Mammary epithelial cell (primary cell): ENCODE measurements at regions not wholly inside any gene's neighbourhood (a gene's known extent, or its start where the extent isn't known, plus 50 kb on each side); places are given as distances from the start of the nearest gene placed in this dataset.

Experiments used
- EZH2 ChIP-seq: IDR thresholded peaks from 2 replicates; pipeline ENCODE4 v1.6.1; 2012; ENCODE audit warnings: low read length, inconsistent platforms, borderline replicate concordance
- TF ChIP-seq, protein P1 (sequence below), 2 donors: IDR thresholded peaks in 1 of 2; conservative IDR thresholded peaks in 1 of 2; 2 replicates each; pipeline ENCODE4 v1.5.1; 2011 to 2012; ENCODE audit warnings: inconsistent platforms in 2 of 2, low read length in 2 of 2, mild to moderate bottlenecking in 2 of 2, control low read depth in 1 of 2, low read depth in 1 of 2; ENCODE audit not compliant: insufficient read depth in 1 of 2; ENCODE audit errors: extremely low read depth in 1 of 2

DNA sequence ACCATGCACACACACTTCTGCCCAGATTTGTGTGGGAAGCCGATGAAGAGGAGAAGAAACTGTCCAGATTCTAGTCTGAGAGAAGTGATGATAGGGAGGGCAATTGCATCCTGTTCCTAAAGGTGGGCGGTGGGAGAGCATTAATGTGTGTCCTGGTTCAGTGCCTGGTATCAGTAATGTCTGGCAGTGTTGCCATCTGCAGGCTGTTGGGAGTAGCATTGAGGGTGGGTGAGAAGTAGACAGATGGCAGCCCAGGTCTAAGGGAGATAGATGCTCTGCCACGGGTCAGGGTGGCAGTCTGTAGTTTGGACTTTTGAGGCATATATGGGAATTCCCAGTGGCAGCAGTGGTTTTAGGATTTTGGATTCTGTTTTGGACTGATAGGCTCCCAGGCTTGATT, 156.4 kb downstream of the ETNK1 start:
- TF ChIP-seq, protein P1, sequence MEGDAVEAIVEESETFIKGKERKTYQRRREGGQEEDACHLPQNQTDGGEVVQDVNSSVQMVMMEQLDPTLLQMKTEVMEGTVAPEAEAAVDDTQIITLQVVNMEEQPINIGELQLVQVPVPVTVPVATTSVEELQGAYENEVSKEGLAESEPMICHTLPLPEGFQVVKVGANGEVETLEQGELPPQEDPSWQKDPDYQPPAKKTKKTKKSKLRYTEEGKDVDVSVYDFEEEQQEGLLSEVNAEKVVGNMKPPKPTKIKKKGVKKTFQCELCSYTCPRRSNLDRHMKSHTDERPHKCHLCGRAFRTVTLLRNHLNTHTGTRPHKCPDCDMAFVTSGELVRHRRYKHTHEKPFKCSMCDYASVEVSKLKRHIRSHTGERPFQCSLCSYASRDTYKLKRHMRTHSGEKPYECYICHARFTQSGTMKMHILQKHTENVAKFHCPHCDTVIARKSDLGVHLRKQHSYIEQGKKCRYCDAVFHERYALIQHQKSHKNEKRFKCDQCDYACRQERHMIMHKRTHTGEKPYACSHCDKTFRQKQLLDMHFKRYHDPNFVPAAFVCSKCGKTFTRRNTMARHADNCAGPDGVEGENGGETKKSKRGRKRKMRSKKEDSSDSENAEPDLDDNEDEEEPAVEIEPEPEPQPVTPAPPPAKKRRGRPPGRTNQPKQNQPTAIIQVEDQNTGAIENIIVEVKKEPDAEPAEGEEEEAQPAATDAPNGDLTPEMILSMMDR (conservative IDR thresholded peaks at IDR 0.05 in 1 of 2, IDR thresholded peaks at IDR 0.05 in 1 of 2; ENCODE audit: extremely low read depth in 1 of 2, insufficient read depth in 1 of 2, low read depth in 1 of 2, low read length in 2 of 2): no peak
- TF ChIP-seq EZH2: no peak
